K562 (cell line): ENCODE measurements at regions not wholly inside any gene's neighbourhood (a gene's known extent, or its start where the extent isn't known, plus 50 kb on each side); places are given as distances from the start of the nearest gene placed in this dataset.

ENCODE experiments used
- ATAC-seq: fragments of 200-7000 bp; cut with Tn5 transposase; 3 replicates; pipeline ENCODE4 v1.9.1; 2020; ENCODE audit warnings: moderate library complexity
- BruUV-seq: library from RNA; stranded (reverse); fragments of 400-500 nt; replicated peaks from 2 replicates; lab custom pipeline; 2021; lab: Mats Ljungman, UMichigan
- CTCF ChIA-PET: fragments of 300-600 bp; formaldehyde crosslinking; extraction: SDS; loops from one replicate; lab custom pipeline; 2021; ENCODE audit warnings: low intra/inter-chr PET ratio; lab: Yijun Ruan, JAX
- POLR2A ChIA-PET: fragments of 300-600, 350-650 bp; sonication (Branson Sonifier 250); formaldehyde crosslinking; extraction: SDS; loops from one replicate; lab custom pipeline; 2021; ENCODE audit warnings: antibody characterized with exemption, inconsistent platforms; lab: Yijun Ruan, JAX
- DNase-seq, 4 experiments: peaks; one replicate each; pipeline versions ENCODE4 v3.0.0 to v3.0.0-alpha.2; 2011 to 2018; ENCODE audit warnings: low spot score in 3 of 4, mixed read lengths in 3 of 4; ENCODE audit errors: extremely low read depth in 1 of 4
- FAIRE-seq: peaks from 2 replicates; lab custom pipeline; 2011; peaks lifted over from hg19 to GRCh38; lab: Jason Lieb, UNC
- H2AFZ ChIP-seq: 2 replicates; pipeline ENCODE4 v1.6.0; 2011; ENCODE audit warnings: low read depth, low read length, control low read depth, inconsistent platforms
- H3K27ac ChIP-seq: fragments of 200-600 bp; 3 replicates; pipeline ENCODE4 v1.8.0; 2011; ENCODE audit warnings: low read depth, mild to moderate bottlenecking, control low read depth, inconsistent platforms, low read length, moderate library complexity, mixed read lengths; ENCODE audit errors: extremely low read depth
- H3K27me3 ChIP-seq, 2 experiments: fragments of 300-600 bp in 1 of 2; 2 replicates in 1 of 2; 3 replicates in 1 of 2; pipeline versions ENCODE4 v1.6.0 to v1.8.0; 2011; ENCODE audit warnings: inconsistent platforms in 2 of 2, low read length in 2 of 2, mild to moderate bottlenecking in 1 of 2, mixed read lengths in 1 of 2, moderate library complexity in 1 of 2; ENCODE audit not compliant: control insufficient read depth in 2 of 2, insufficient read depth in 2 of 2
- H3K36me3 ChIP-seq: fragments of 300-600 bp; 3 replicates; pipeline ENCODE4 v1.8.0; 2011; ENCODE audit warnings: mild to moderate bottlenecking, low read length, inconsistent platforms; ENCODE audit not compliant: control insufficient read depth, insufficient read depth
- H3K4me1 ChIP-seq, 2 experiments: fragments of 200-600 bp in 1 of 2; replicated peaks in 1 of 2; 2 replicates in 1 of 2; 3 replicates in 1 of 2; pipeline versions ENCODE4 v1.5.1 to v1.8.0; 2011; ENCODE audit warnings: inconsistent platforms in 2 of 2, low read length in 2 of 2, mild to moderate bottlenecking in 1 of 2, mixed read lengths in 1 of 2, moderate library complexity in 1 of 2; ENCODE audit not compliant: control insufficient read depth in 2 of 2, insufficient read depth in 2 of 2
- H3K4me2 ChIP-seq: 2 replicates; pipeline ENCODE4 v1.6.1; 2011; ENCODE audit warnings: low read length, control low read depth, inconsistent platforms, mixed read lengths; ENCODE audit not compliant: insufficient read depth
- H3K4me3 ChIP-seq: fragments of 200-600 bp; sonication (generic), shearing (Covaris generic); 2 replicates; pipeline ENCODE4 v1.5.1; 2016; ENCODE audit warnings: control low read depth, inconsistent platforms
- H3K79me2 ChIP-seq: fragments of 200-600 bp; 3 replicates; pipeline ENCODE4 v1.8.0; 2011; ENCODE audit warnings: low read length, inconsistent platforms; ENCODE audit not compliant: control insufficient read depth, insufficient read depth
- H3K9ac ChIP-seq, 2 experiments: 2 replicates each; pipeline versions ENCODE4 v1.6.0 to v1.6.1; 2011; ENCODE audit warnings: low read depth in 2 of 2, low read length in 2 of 2, control low read depth in 1 of 2, inconsistent platforms in 1 of 2, mild to moderate bottlenecking in 1 of 2, mixed read lengths in 1 of 2; ENCODE audit not compliant: insufficient read depth in 1 of 2
- H3K9me1 ChIP-seq: one replicate; pipeline ENCODE4 v1.6.0; 2011; ENCODE audit warnings: inconsistent platforms, mild to moderate bottlenecking, low read length, moderate library complexity; ENCODE audit not compliant: control insufficient read depth, insufficient read depth
- H3K9me3 ChIP-seq: replicated peaks from 2 replicates; pipeline ENCODE4 v1.5.1; 2011; ENCODE audit warnings: low read depth, low read length, inconsistent platforms; ENCODE audit not compliant: control insufficient read depth, insufficient read depth
- H4K20me1 ChIP-seq: replicated peaks from 2 replicates; pipeline ENCODE4 v1.6.1; 2011; ENCODE audit warnings: low read length, inconsistent platforms, mixed read lengths; ENCODE audit not compliant: control insufficient read depth, insufficient read depth
- CEBPB ChIP-seq: fragments of 450-650 bp; IDR thresholded peaks from 2 replicates; pipeline ENCODE4 v1.6.1; 2016; ENCODE audit warnings: missing genetic modification characterization, missing compliant biosample characterization
- CEBPG ChIP-seq, 3 experiments: fragments of 200-800 bp in 1 of 3; sonication (Bioruptor generic) in 1 of 3; sonication (generic) in 1 of 3; formaldehyde crosslinking in 1 of 3; IDR thresholded peaks in 2 of 3; conservative IDR thresholded peaks in 1 of 3; 2 replicates each; pipeline versions ENCODE4 v1.6.1 to v1.8.0; 2016 to 2022; ENCODE audit warnings: missing compliant biosample characterization in 2 of 3, missing genetic modification characterization in 2 of 3, mild to moderate bottlenecking in 1 of 3, missing genetic modification reagents in 1 of 3
- SPI1 ChIP-seq: IDR thresholded peaks from 2 replicates; pipeline ENCODE4 v1.6.1; 2011; ENCODE audit warnings: low read depth, low read length, control low read depth, borderline replicate concordance
- ZNF639 ChIP-seq, 2 experiments: fragments of 200-800 bp in 1 of 2; sonication (Bioruptor generic) in 1 of 2; sonication (generic) in 1 of 2; formaldehyde crosslinking in 1 of 2; IDR thresholded peaks in 1 of 2; conservative IDR thresholded peaks in 1 of 2; 2 replicates each; pipeline versions ENCODE4 v1.5.0 to v1.6.1; 2016 to 2020; ENCODE audit warnings: missing compliant biosample characterization in 1 of 2, missing genetic modification characterization in 1 of 2, missing genetic modification reagents in 1 of 2
- WGBS: fragments of 100-300 bp; shearing (Covaris generic); methylation state at CpG from one replicate; pipeline ENCODE4 v1.1.6; 2016; ENCODE audit warnings: low coverage, mixed read lengths; ENCODE audit not compliant: insufficient coverage; ENCODE audit errors: missing lambda C conversion rate; 5-methylcytosine and 5-hydroxymethylcytosine counted together
- in situ Hi-C: fragments of 300-500 bp; cut with MboI; formaldehyde crosslinking; loops from 4 replicates; pipeline ENCODE4 v1.15.0; 2018; ENCODE audit warnings: inconsistent platforms, mixed read lengths
- intact Hi-C: fragments of 100-400 bp; cut with micrococcal nuclease; formaldehyde crosslinking; loops from 2 replicates; pipeline ENCODE4 v1.14.2; 2022
- TF ChIP-seq, protein P1 (sequence below): fragments of 450-650 bp; IDR thresholded peaks from 2 replicates; pipeline ENCODE4 v1.6.1; 2016; ENCODE audit warnings: borderline replicate concordance

- no peaks in the 10 kb centered on the region for H4K20me1 ChIP-seq
- H2AFZ ChIP-seq = no peak overlapping the region
- H3K4me3 ChIP-seq = no peak overlapping the region
- no peak overlapping the region for H3K4me2 ChIP-seq
- WGBS = 0% methylated on average over 1 of the region's 1 CpG
- no peaks in the 10 kb centered on the region for H3K27me3 ChIP-seq
- H3K79me2 ChIP-seq = no peaks in the 10 kb centered on the region
- no peak for TF ChIP-seq SPI1
- TF ChIP-seq, protein P1, sequence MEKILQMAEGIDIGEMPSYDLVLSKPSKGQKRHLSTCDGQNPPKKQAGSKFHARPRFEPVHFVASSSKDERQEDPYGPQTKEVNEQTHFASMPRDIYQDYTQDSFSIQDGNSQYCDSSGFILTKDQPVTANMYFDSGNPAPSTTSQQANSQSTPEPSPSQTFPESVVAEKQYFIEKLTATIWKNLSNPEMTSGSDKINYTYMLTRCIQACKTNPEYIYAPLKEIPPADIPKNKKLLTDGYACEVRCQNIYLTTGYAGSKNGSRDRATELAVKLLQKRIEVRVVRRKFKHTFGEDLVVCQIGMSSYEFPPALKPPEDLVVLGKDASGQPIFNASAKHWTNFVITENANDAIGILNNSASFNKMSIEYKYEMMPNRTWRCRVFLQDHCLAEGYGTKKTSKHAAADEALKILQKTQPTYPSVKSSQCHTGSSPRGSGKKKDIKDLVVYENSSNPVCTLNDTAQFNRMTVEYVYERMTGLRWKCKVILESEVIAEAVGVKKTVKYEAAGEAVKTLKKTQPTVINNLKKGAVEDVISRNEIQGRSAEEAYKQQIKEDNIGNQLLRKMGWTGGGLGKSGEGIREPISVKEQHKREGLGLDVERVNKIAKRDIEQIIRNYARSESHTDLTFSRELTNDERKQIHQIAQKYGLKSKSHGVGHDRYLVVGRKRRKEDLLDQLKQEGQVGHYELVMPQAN = no peak
- TF ChIP-seq, all 486 proteins: peak for 0
- DNase-seq = no peak
- Histone ChIP-seq H3K9me1 (no peaks in the 10 kb centered on the region), H3K9ac (no peak overlapping the region), H3K36me3 (no peaks in the 10 kb centered on the region), H3K4me1 (no peaks in the 10 kb centered on the region), H3K9me3 (no peaks in the 10 kb centered on the region), H3K27ac (no peak overlapping the region)
- ChIA-PET POLR2A (no interaction called here), CTCF (no interaction called here)
- ATAC-seq = no peak
- intact Hi-C loops (no loop called here), in situ Hi-C loops (no loop called here)
- no TSS peak for BruUV-seq
- FAIRE-seq = no peak
Measured at GRCh38 chr10:83357004-83357403, 782.3 kb upstream of the GHITM start.

DNA sequence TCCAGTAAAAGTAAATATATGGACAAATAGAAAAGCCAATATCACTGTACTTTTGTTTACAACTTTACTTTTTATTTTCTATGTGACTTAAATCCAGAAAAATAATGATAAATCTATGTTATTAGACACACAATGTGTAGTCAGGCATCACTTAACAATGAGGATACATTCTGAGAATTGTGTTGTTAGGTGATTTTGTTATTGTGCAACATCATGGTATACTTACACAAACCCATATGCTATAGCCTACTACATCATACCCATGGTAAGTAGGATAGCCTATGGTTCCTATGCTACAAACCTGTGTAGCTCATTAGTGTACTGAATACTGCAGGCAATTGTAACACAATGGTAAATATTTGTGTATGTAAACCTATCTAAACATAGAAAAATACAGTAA lies 781.7 kb upstream of the GHITM start:
- no peak for FAIRE-seq
- Histone ChIP-seq H3K9ac (no peak overlapping the region), H3K79me2 (no peaks in the 10 kb centered on the region), H3K9me1 (no peaks in the 10 kb centered on the region), H3K4me1 (no peaks in the 10 kb centered on the region), H3K27me3 (no peaks in the 10 kb centered on the region)
- no peak for TF ChIP-seq ZNF639 (CRISPR knock-in tag; conservative IDR thresholded peaks at IDR 0.05 in 1 of 2, IDR thresholded peaks at IDR 0.05 in 1 of 2)
- TF ChIP-seq CEBPG (CRISPR knock-in tag; IDR thresholded peaks at IDR 0.05) = no peak
- TF ChIP-seq CEBPG (tag; conservative IDR thresholded peaks at IDR 0.05 in 1 of 2, IDR thresholded peaks at IDR 0.05 in 1 of 2) = peak in 1 of 2 experiments; percentile 75; a peak in 2 of 4 replicates
- TF ChIP-seq CEBPB (tag) = peak; percentile 43; the same call in 1 of the 2 replicates
- TF ChIP-seq, all 486 proteins: peak for 2
- Histone ChIP-seq H2AFZ (no peak overlapping the region), H3K4me3 (no peak overlapping the region), H4K20me1 (no peaks in the 10 kb centered on the region), H3K4me2 (no peak overlapping the region), H3K36me3 (no peaks in the 10 kb centered on the region), H3K9me3 (no peaks in the 10 kb centered on the region), H3K27ac (no peak overlapping the region)
- ChIA-PET CTCF (no interaction called here), POLR2A (no interaction called here)
- DNase-seq (no peak), ATAC-seq (no peak)
- intact Hi-C loops (no loop called here), in situ Hi-C loops (no loop called here)
- no TSS peak for BruUV-seq
